Activated naive CD8-positive, alpha-beta T cell treated with anti-CD3 and anti-CD28 coated beads, Interleukin-2, amount 50 U/mL, for 16 hours (primary cell): ENCODE measurements at regions not wholly inside any gene's neighbourhood (a gene's known extent, or its start where the extent isn't known, plus 50 kb on each side); places are given as distances from the start of the nearest gene placed in this dataset.

Source experiments
- DNase-seq: peaks from one replicate; pipeline ENCODE4 v3.0.0-alpha.2; 2020; ENCODE audit warnings: low read depth, low spot score

- no peak for DNase-seq
These were observed 173.4 kb upstream of the BMP4 start for GRCh38 chr14:54129850-54130640.

GRCh38 chr14:54132496-54132895 is 175.9 kb upstream of the BMP4 start:
- no peak for DNase-seq

- DNase-seq: no peak
These were observed 177.3 kb upstream of the BMP4 start for GRCh38 chr14:54133896-54134295.

- DNase-seq: no peak
These were observed 179.2 kb upstream of the BMP4 start for GRCh38 chr14:54135804-54136280.

GRCh38 chr14:54136894-54137613 is 180.4 kb upstream of the BMP4 start:
- DNase-seq: no peak

GRCh38 chr14:54137614-54137961 is 181.0 kb upstream of the BMP4 start:
- DNase-seq: no peak

GRCh38 chr14:54138024-54138353 is 181.4 kb upstream of the BMP4 start:
- no peak for DNase-seq

- DNase-seq: no peak
These were observed 181.9 kb upstream of the BMP4 start for GRCh38 chr14:54138354-54139038.

GRCh38 chr14:54140551-54140950 is 183.9 kb upstream of the BMP4 start:
- no peak for DNase-seq

- no peak for DNase-seq
These were observed 190.0 kb upstream of the BMP4 start for GRCh38 chr14:54146601-54147000.

GRCh38 chr14:54147282-54147681 is 190.7 kb upstream of the BMP4 start:
- DNase-seq: no peak

GRCh38 chr14:54147758-54148157 is 191.1 kb upstream of the BMP4 start:
- no peak for DNase-seq

- no peak for DNase-seq
These were observed 191.6 kb upstream of the BMP4 start for GRCh38 chr14:54148251-54148650.

- no peak for DNase-seq
These were observed 195.7 kb upstream of the BMP4 start for GRCh38 chr14:54152351-54152750.

- no peak for DNase-seq
These were observed 209.7 kb upstream of the BMP4 start for GRCh38 chr14:54166049-54166950.

GRCh38 chr14:54168489-54168888 is 211.9 kb upstream of the BMP4 start:
- no peak for DNase-seq

- no peak for DNase-seq
These were observed 212.8 kb upstream of the BMP4 start for GRCh38 chr14:54169254-54169924.

GRCh38 chr14:54170301-54170700 is 213.7 kb upstream of the BMP4 start:
- no peak for DNase-seq

GRCh38 chr14:54172114-54172513 is 215.5 kb upstream of the BMP4 start:
- DNase-seq: no peak

GRCh38 chr14:54172562-54172961 is 215.9 kb upstream of the BMP4 start:
- DNase-seq: no peak

- no peak for DNase-seq
These were observed 217.2 kb upstream of the BMP4 start for GRCh38 chr14:54173802-54174201.
